NCI-H1092 treated with DMSO at 0.1 percent for 48 hours (cell line): ENCODE measurements at regions not wholly inside any gene's neighbourhood (a gene's known extent, or its start where the extent isn't known, plus 50 kb on each side); places are given as distances from the start of the nearest gene placed in this dataset.
A peak's percentile ranks its signal among the peaks of the same experiment; 100 is the strongest.
"Not testable (repeated sequence)": the region's sequence is repeated elsewhere in the genome, so short reads cannot be mapped to it uniquely, and the experiment has no call there.

ENCODE experiments used
- DNase-seq: peaks from one replicate; lab custom pipeline; 2025; lab: John Stamatoyannopoulos, UW

- DNase-seq, result no peak
Measured at GRCh38 chr9:22650145-22650544, 203.5 kb downstream of the DMRTA1 start.

GRCh38 chr9:22650946-22651345 lies 204.3 kb downstream of the DMRTA1 start:
- no peak for DNase-seq

GRCh38 chr9:22654833-22655232 lies 208.2 kb downstream of the DMRTA1 start:
- no peak for DNase-seq

- DNase-seq, result no peak
Measured at GRCh38 chr9:22657713-22658112, 211.1 kb downstream of the DMRTA1 start.

GRCh38 chr9:22658484-22658883 lies 211.9 kb downstream of the DMRTA1 start:
- DNase-seq, result not testable (repeated sequence)

- DNase-seq, result no peak
Measured at GRCh38 chr9:22682536-22682935, 235.9 kb downstream of the DMRTA1 start.

GRCh38 chr9:22682961-22683699 lies 236.5 kb downstream of the DMRTA1 start:
- DNase-seq, result peak; percentile 66

GRCh38 chr9:22683700-22684075 lies 237.1 kb downstream of the DMRTA1 start:
- peak; percentile 66 for DNase-seq

- DNase-seq, result no peak
Measured at GRCh38 chr9:22693156-22693555, 246.5 kb downstream of the DMRTA1 start.

- DNase-seq, result no peak
Measured at GRCh38 chr9:22700171-22700570, 253.5 kb downstream of the DMRTA1 start.

GRCh38 chr9:22718653-22719052 lies 272.0 kb downstream of the DMRTA1 start:
- DNase-seq, result no peak

- DNase-seq, result no peak
Measured at GRCh38 chr9:22722492-22722891, 275.9 kb downstream of the DMRTA1 start.

GRCh38 chr9:22731786-22732185 lies 285.2 kb downstream of the DMRTA1 start:
- no peak for DNase-seq

GRCh38 chr9:22739712-22740111 lies 293.1 kb downstream of the DMRTA1 start:
- DNase-seq, result no peak

- no peak for DNase-seq
Measured at GRCh38 chr9:22740781-22741180, 294.2 kb downstream of the DMRTA1 start.

GRCh38 chr9:22742401-22742800 lies 295.8 kb downstream of the DMRTA1 start:
- no peak for DNase-seq

GRCh38 chr9:22773501-22774220 lies 327.0 kb downstream of the DMRTA1 start:
- no peak for DNase-seq

GRCh38 chr9:22790329-22790728 lies 343.7 kb downstream of the DMRTA1 start:
- DNase-seq, result no peak

- DNase-seq, result no peak
Measured at GRCh38 chr9:22808876-22809275, 362.3 kb downstream of the DMRTA1 start.

- DNase-seq, result no peak
Measured at GRCh38 chr9:22809371-22809770, 362.7 kb downstream of the DMRTA1 start.

GRCh38 chr9:22813529-22813928 lies 366.9 kb downstream of the DMRTA1 start:
- peak; percentile 53 for DNase-seq

- DNase-seq, result no peak
Measured at GRCh38 chr9:22815246-22815645, 368.6 kb downstream of the DMRTA1 start.

GRCh38 chr9:22817181-22817580 lies 370.6 kb downstream of the DMRTA1 start:
- DNase-seq, result no peak

GRCh38 chr9:22829236-22829635 lies 382.6 kb downstream of the DMRTA1 start:
- DNase-seq, result no peak
